OCI-LY7 (cell line): ENCODE measurements at regions not wholly inside any gene's neighbourhood (a gene's known extent, or its start where the extent isn't known, plus 50 kb on each side); places are given as distances from the start of the nearest gene placed in this dataset.

Experiments used
- BruUV-seq: library from RNA; stranded (reverse); fragments of 400-500 nt; replicated peaks from 2 replicates; lab custom pipeline; 2021; lab: Mats Ljungman, UMichigan
- CTCF ChIA-PET: fragments of 300-600 bp; sonication (Branson Sonifier 250); formaldehyde crosslinking; loops from one replicate; lab custom pipeline; 2022; ENCODE audit warnings: antibody characterized with exemption; ENCODE audit not compliant: unreplicated experiment; lab: Charles Lee
- POLR2A ChIA-PET: fragments of 300-600 bp; sonication (Branson Sonifier 250); formaldehyde crosslinking; loops from one replicate; lab custom pipeline; 2022; ENCODE audit warnings: antibody characterized with exemption; lab: Charles Lee
- DNase-seq: peaks from one replicate; pipeline ENCODE4 v3.0.0-alpha.2; 2015; ENCODE audit warnings: low spot score
- H2AFZ ChIP-seq: fragments of 200-600 bp; sonication (generic), shearing (Covaris generic); 2 replicates; pipeline ENCODE4 v1.6.1; 2014; ENCODE audit warnings: mild to moderate bottlenecking, antibody characterized with exemption, low read length, moderate library complexity
- H3K27ac ChIP-seq: fragments of 200-600 bp; sonication (generic); 2 replicates; pipeline ENCODE4 v1.5.1; 2014; ENCODE audit warnings: mixed run types, low read depth, mild to moderate bottlenecking, moderate library complexity, low read length, inconsistent platforms; ENCODE audit not compliant: poor library complexity, severe bottlenecking
- H3K36me3 ChIP-seq: fragments of 200-600 bp; sonication (generic); 2 replicates; pipeline ENCODE4 v1.6.1; 2014; ENCODE audit warnings: mild to moderate bottlenecking, antibody characterized with exemption, low read length, moderate library complexity, mixed read lengths; ENCODE audit not compliant: insufficient read depth
- H3K4me1 ChIP-seq: fragments of 200-600 bp; sonication (generic); 2 replicates; pipeline ENCODE4 v1.5.1; 2014; ENCODE audit warnings: mild to moderate bottlenecking, low read length; ENCODE audit not compliant: insufficient read depth, poor library complexity, severe bottlenecking
- H3K4me2 ChIP-seq: fragments of 200-600 bp; sonication (generic); 2 replicates; pipeline ENCODE4 v1.6.1; 2014; ENCODE audit warnings: mild to moderate bottlenecking, low read length
- H3K4me3 ChIP-seq: fragments of 200-600 bp; sonication (generic); 2 replicates; pipeline ENCODE4 v1.5.1; 2014; ENCODE audit warnings: mild to moderate bottlenecking, low read depth, low read length; ENCODE audit not compliant: poor library complexity, severe bottlenecking
- H3K79me2 ChIP-seq: fragments of 200-600 bp; sonication (generic); 2 replicates; pipeline ENCODE4 v1.6.1; 2016; ENCODE audit warnings: low read depth, mild to moderate bottlenecking, low read length, moderate library complexity, mixed read lengths; ENCODE audit not compliant: insufficient read depth
- H3K9me2 ChIP-seq: fragments of 200-600 bp; sonication (generic); 2 replicates; pipeline ENCODE4 v1.6.1; 2016; ENCODE audit warnings: mild to moderate bottlenecking, low read length, mixed read lengths; ENCODE audit not compliant: insufficient read depth
- H3K9me3 ChIP-seq: fragments of 200-600 bp; sonication (generic); 2 replicates; pipeline ENCODE4 v1.6.1; 2014; ENCODE audit warnings: mild to moderate bottlenecking, mixed run types, low read length, mixed read lengths
- H4K20me1 ChIP-seq: fragments of 200-600 bp; sonication (generic); 2 replicates; pipeline ENCODE4 v1.6.1; 2014; ENCODE audit warnings: mild to moderate bottlenecking, antibody characterized with exemption, low read length, moderate library complexity, mixed read lengths; ENCODE audit not compliant: insufficient read depth
- EZH2phosphoT487 ChIP-seq: fragments of 200-600 bp; sonication (generic); IDR thresholded peaks from 2 replicates; pipeline ENCODE4 v1.6.1; 2018; ENCODE audit warnings: low read depth, borderline replicate concordance, mild to moderate bottlenecking, mixed run types, antibody characterized with exemption, low read length, moderate library complexity, mixed read lengths
- intact Hi-C: fragments of 100-400 bp; cut with micrococcal nuclease; formaldehyde crosslinking; loops from one replicate; pipeline ENCODE4 v1.10.0; 2022; ENCODE audit not compliant: unreplicated experiment
- TF ChIP-seq, protein P1 (sequence below): fragments of 200-600 bp; sonication (generic); conservative IDR thresholded peaks from 2 replicates; pipeline ENCODE4 v1.5.1; 2014; ENCODE audit warnings: mild to moderate bottlenecking, antibody characterized with exemption, low read length, moderate library complexity, mixed read lengths

DNA sequence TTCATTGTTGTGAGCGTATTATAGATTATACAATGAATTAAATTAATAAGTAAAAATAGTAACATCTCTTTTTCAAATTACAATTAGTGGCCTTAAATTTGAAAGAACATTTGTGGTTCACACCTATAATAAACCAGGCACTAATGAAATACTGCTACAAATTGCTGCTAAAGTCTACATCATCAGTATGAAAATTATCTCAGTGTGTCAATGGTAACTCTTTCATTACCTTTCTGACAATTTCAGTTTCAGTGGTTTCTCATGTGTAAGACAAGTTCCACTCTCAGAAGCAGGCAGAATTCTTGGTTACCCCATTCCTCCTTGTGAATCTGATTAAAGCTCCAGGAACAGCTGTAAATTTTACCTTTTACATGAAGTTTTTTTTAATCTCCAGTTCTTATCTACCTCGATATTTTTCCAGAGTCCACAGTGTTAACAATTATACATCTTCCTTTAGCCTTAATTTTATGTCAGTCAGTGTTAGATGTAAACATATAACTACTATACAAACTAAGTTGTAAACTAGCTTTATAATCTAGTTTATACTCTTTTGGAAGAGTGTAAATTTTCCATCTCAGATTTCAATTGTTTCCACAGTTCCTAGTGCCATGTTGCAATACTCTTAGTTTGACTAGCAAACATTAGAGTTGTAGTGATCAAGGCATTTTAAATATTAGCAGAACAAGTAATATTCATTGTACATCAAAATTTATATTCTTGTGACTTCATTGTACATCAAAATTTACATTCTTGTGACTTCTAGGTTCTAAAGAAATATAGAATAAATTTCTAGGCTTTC lies 1038.4 kb downstream of the EPHA7 start:
- no peak overlapping the region for H3K4me2 ChIP-seq
- ChIA-PET POLR2A (no interaction called here), CTCF (no interaction called here)
- no peak for DNase-seq
- TF ChIP-seq, protein P1, sequence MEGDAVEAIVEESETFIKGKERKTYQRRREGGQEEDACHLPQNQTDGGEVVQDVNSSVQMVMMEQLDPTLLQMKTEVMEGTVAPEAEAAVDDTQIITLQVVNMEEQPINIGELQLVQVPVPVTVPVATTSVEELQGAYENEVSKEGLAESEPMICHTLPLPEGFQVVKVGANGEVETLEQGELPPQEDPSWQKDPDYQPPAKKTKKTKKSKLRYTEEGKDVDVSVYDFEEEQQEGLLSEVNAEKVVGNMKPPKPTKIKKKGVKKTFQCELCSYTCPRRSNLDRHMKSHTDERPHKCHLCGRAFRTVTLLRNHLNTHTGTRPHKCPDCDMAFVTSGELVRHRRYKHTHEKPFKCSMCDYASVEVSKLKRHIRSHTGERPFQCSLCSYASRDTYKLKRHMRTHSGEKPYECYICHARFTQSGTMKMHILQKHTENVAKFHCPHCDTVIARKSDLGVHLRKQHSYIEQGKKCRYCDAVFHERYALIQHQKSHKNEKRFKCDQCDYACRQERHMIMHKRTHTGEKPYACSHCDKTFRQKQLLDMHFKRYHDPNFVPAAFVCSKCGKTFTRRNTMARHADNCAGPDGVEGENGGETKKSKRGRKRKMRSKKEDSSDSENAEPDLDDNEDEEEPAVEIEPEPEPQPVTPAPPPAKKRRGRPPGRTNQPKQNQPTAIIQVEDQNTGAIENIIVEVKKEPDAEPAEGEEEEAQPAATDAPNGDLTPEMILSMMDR = no peak
- TF ChIP-seq EZH2phosphoT487 = no peak
- H3K36me3 ChIP-seq = no peaks in the 10 kb centered on the region
- no TSS peak for BruUV-seq
- no peak overlapping the region for H2AFZ ChIP-seq
- no peak overlapping the region for H3K4me3 ChIP-seq
- intact Hi-C loops = no loop called here
- no peaks in the 10 kb centered on the region for H3K9me2 ChIP-seq
- H3K27ac ChIP-seq = no peak overlapping the region
- H3K79me2 ChIP-seq = no peaks in the 10 kb centered on the region
- no peaks in the 10 kb centered on the region for H4K20me1 ChIP-seq
- no peaks in the 10 kb centered on the region for H3K4me1 ChIP-seq
- H3K9me3 ChIP-seq = no peaks in the 10 kb centered on the region

DNA sequence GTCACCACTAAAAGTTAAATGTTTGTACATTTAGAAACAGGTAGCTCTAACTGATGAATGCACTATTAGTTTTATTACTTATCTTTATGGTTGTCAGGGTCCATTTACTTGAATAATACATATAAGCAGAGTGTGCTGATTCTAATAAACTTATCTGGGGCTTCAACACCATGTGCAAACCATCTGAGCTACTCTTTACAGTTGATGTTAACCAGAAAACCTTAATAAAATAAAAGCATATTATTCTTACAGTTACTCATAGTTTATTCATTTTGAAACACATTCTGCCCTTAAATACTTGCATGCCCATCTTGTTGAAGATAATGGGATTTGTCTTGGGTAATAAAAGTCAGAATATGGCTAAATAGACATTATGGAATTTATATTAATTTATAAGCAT lies 1042.2 kb downstream of the EPHA7 start:
- Histone ChIP-seq H3K9me3 (no peaks in the 10 kb centered on the region), H3K4me3 (no peak overlapping the region), H2AFZ (no peak overlapping the region), H4K20me1 (no peaks in the 10 kb centered on the region), H3K9me2 (no peaks in the 10 kb centered on the region), H3K36me3 (no peaks in the 10 kb centered on the region), H3K4me1 (no peaks in the 10 kb centered on the region), H3K27ac (no peak overlapping the region), H3K79me2 (no peaks in the 10 kb centered on the region), H3K4me2 (no peak overlapping the region)
- TF ChIP-seq, protein P1 = no peak
- TF ChIP-seq EZH2phosphoT487 = no peak
- DNase-seq = no peak
- POLR2A ChIA-PET = no interaction called here
- BruUV-seq = no TSS peak
- intact Hi-C loops = no loop called here
- CTCF ChIA-PET = no interaction called here

DNA sequence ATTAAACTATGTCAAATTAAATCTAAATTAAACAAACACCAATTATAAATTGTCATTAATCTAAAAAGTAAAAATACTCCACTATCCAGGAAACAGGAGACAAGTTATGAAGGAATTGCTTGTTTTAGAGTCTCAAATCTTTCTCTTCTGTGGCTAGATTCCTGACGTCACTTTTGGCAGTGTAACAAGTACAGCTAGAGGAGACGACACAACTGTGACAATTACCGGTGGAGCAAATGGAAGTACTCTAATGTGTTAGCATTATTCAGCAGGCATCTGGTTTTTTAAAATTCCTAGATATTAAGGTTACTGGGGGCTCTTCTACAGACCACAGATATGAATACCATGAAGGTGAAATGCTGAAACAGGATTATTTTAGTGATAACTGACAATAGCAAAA lies 1042.7 kb downstream of the EPHA7 start:
- H3K4me1 ChIP-seq = no peaks in the 10 kb centered on the region
- no peak overlapping the region for H3K27ac ChIP-seq
- no peaks in the 10 kb centered on the region for H3K9me2 ChIP-seq
- no peak overlapping the region for H3K4me3 ChIP-seq
- no peaks in the 10 kb centered on the region for H3K9me3 ChIP-seq
- ChIA-PET POLR2A (no interaction called here), CTCF (no interaction called here)
- H3K79me2 ChIP-seq = no peaks in the 10 kb centered on the region
- no peaks in the 10 kb centered on the region for H3K36me3 ChIP-seq
- H3K4me2 ChIP-seq = no peak overlapping the region
- H4K20me1 ChIP-seq = no peaks in the 10 kb centered on the region
- H2AFZ ChIP-seq = no peak overlapping the region
- intact Hi-C loops = no loop called here
- DNase-seq = no peak
- BruUV-seq = no TSS peak
- TF ChIP-seq, protein P1 = no peak
- no peak for TF ChIP-seq EZH2phosphoT487
